Middle frontal gyrus (tissue), 1 donor: ENCODE measurements at regions not wholly inside any gene's neighbourhood (a gene's known extent, or its start where the extent isn't known, plus 50 kb on each side); places are given as distances from the start of the nearest gene placed in this dataset.

Source experiments
- DNase-seq: peaks from one replicate; pipeline ENCODE4 v3.0.0-alpha.2; 2015; ENCODE audit warnings: low spot score; ENCODE audit errors: extremely low spot score

DNA sequence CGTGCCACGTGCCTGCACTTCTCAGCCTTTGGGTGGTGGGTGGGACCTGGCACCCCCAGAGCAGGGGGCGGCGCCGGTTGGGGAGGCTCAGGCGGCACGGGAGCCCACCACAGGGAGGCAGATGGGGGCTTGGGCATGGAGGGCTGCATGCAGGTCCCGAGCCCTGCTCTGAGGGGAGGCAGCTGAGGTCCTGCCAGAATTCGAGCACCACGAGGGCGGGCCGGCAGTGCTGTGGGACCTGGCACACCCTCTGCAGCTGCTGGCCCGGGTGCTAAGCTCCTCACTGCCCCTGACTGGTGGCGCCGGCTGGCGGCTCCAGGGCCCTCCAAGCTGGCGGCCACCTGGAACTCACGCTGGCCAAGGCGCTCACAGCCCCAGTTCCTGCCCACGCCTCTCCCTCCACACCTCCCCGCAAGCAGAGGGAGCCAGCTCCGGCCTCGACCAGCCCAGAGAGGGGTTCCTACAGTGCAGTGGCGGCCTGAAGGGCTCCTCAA lies 1176.8 kb upstream of the GYPC start:
- DNase-seq, result no peak

GRCh38 chr2:125490308-125490707 lies 1165.7 kb upstream of the GYPC start:
- no peak for DNase-seq

DNA sequence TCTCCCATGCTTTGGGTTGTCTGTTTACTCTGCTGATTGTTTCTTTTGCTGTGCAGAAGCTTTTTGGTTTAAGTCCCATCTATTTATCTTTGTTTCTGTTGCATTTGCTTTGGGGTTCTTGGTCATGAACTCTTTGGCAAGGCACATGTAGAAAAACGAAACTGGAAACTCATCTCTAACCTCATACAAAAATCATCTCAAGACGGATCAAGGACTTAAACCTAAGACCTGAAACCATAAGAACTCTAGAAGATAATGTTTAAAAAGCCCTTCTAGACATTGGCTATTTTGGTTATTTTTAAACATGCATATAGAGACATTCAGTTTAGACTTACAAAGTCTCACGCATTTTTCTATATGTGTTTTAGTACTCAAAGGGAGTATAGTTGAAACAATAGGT lies 1164.3 kb upstream of the GYPC start:
- DNase-seq, result no peak

GRCh38 chr2:125512313-125512712 lies 1143.6 kb upstream of the GYPC start:
- no peak for DNase-seq

- DNase-seq, result no peak
These were observed 1139.4 kb upstream of the GYPC start for GRCh38 chr2:125516496-125517109.

- no peak for DNase-seq
These were observed 1129.9 kb upstream of the GYPC start for GRCh38 chr2:125526093-125526492.

GRCh38 chr2:125535089-125535488 lies 1120.9 kb upstream of the GYPC start:
- no peak for DNase-seq

DNA sequence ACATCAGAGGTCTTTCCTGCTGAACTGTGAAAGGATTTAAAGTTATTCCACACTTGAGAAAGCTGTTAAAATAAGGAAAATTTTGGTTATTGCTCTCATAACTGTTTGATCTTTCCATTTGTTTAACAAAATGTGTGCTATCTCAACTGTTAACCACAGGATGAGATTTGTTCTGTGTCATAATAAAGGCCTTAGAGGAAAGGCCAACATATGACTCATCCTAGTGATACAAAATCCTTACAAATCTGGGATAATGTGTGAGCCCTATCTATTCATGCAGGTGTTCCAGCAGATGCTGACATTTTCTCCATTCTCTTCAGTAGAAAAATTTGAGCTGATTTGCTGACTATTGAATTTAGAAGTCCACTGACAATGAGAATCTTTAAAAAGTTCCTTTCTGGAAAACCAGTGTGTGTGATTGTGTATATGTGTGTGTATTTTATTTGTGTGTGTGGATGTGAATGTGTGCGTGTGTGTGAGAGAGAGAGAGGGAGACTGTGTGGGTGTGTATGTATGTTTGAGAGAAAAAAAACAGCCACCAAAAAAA lies 1111.9 kb upstream of the GYPC start:
- DNase-seq, result no peak

DNA sequence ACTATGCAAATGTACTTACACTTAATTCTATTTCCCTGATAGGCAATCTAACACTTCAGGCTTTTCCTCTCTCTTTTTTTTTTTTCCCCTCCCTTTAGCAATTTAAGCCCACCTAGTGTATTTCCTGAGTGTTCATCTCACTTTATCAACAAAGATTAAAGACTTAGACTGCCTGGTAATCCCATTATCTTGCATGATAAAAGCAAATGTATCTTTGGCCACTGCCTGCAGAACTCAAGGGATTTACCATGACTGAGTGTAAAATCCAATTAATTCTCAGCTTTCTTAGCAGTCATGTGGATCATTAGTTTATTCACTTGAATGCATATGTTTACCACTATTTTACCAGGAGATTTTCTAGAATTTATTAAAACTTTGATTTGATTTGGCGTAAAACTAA lies 1102.2 kb upstream of the GYPC start:
- no peak for DNase-seq

GRCh38 chr2:125554956-125555355 lies 1101.0 kb upstream of the GYPC start:
- DNase-seq, result no peak

- DNase-seq, result no peak
These were observed 1096.8 kb upstream of the GYPC start for GRCh38 chr2:125559186-125559585.

DNA sequence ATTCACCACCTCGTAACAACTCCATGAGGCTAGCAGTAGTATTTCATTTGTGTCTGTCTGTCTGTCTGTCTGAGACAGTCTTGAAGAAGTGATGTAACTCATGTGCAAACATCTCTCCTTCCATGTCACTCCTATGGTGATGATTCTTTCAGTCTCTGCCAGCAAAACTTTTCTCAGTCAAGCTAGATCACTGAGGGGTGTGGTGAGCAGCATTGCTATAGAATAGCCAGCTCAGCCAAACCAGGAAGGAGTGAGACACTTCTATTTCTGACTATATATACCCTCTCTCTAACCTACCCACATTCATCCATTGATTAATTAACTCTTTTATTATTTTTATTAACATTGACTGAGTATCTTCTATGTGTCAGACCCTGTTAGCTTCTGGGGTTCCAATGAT lies 1095.1 kb upstream of the GYPC start:
- DNase-seq, result no peak

DNA sequence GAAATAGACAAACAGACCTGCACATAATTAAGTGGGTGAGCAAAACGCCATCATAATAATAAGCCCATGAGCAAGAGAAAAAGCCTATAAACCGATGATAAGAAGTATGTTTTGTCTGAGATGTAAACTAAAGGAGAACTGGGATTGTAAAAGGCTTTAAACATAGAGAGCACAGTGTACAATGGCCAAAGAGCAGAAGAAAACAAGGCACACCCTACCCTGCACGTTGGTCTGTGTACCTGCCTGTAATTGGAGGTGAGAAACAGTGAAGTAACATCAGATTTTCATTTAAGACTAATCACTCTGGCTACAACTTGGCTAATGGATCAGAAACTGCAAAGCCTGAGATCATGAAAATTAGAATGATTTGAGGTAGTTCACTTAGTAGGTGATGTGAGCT lies 1094.7 kb upstream of the GYPC start:
- no peak for DNase-seq

GRCh38 chr2:125562924-125563323 lies 1093.0 kb upstream of the GYPC start:
- DNase-seq, result no peak

DNA sequence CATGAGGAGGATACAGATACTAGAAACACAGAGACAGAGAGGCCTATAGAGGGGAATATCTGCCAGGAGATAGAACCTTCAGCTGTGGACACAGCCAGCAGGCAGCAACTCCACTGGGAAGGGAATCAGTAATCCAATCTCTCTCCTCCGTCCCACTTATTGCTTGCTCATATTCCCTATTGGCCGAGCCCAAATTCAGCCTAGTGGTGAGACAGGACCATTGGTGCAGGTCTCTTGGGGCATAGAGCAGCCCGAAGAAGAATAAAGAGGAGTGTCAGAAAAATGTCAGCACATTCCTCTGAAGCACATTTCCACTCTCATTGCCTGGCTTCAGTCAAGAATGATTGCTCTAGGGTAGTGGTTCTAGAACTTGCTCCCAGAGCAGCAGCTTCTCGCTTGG lies 1091.5 kb upstream of the GYPC start:
- DNase-seq, result no peak

DNA sequence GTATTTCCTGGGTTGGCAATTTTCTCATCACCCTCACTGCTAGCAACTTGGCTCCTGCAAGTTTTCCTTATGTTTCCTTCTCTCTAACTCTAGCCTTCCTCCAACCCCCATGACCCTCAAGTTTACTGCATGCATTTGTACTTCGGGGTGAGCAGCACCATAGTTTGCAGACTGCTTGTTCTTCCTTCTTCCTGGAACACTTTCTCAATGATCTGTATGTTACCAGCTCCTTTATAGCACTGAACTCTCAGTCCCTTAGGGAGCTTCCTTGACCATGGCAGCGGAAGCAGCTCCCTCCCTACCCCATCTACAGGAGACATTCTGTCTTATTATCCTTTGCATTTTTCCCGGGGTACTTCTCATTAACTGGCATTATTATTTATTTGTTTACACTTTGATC lies 1089.5 kb upstream of the GYPC start:
- DNase-seq, result no peak

DNA sequence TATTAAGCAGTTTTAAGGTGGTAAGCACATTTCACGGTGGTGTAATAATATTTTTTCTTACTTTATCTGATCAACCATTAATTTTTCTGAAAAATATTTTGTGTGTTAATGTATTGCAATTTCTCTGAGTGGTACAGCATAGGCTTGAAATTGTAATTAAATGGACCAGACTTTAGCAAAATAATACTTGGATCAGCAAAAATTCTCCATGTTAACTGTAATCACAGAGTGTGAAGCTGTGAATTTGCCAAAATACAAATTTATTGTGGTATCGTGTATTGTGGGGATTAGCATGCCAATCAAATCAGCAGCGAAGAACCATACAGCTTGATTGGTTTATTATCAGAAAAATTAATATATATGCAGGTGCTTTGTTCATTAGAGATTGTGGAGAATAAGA lies 1088.9 kb upstream of the GYPC start:
- no peak for DNase-seq

DNA sequence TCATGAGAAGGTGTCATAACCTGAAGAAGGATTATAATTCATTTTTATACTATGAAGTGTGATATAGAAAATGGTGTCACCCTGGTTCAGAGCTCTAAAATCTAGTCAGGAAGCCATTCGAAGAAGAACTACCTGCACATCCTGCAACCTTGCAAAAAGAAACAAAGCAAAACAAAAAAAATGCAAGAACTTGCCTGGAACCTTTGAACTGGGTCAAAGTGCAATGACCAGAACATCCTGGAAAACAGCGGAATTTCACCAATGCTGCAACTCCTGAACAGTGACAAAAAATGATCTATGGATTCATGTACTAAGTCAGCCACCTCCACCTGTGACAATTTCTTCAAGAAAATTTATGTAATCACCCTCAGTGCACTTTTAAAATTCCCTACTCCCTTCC lies 1083.3 kb upstream of the GYPC start:
- DNase-seq, result no peak

DNA sequence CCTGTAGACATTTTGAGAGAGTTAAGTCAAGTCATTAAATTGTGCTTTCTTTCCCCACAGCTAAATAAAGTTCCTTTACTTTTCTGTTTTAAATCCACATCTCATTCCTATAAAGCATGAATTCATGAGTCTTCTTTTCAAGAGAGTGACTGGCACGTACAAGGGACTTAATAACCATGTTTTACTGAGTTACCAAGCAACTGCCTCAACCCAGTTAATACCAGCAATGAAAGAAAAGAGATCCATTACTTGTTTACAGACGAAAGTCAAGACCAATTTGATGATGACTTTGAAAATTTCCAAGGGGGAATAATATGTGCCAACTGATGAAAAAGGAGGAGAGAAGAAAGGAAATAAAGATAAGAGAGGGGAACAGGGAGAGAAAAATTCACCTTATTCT lies 1082.5 kb upstream of the GYPC start:
- no peak for DNase-seq

GRCh38 chr2:125576558-125576957 lies 1079.4 kb upstream of the GYPC start:
- no peak for DNase-seq

- no peak for DNase-seq
These were observed 1074.4 kb upstream of the GYPC start for GRCh38 chr2:125581557-125581956.

DNA sequence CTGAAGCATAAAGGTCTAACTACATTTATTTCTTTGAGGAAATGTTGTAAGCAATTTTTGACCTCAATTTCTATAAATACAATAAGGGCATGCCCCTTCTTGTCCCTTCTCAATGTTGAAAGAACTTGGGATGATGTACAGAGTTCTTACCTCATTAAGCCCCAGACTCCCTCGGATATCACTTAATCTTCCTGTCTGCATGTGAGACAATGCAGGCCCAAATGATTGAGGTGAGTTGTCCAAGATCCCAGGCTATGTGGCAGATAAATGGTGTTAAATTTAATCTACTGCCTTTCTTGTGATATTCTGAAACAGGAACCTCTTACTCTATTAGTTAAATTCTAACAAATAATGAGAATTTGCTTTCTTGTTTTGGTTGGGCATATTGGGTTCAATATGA lies 1073.4 kb upstream of the GYPC start:
- DNase-seq, result no peak

GRCh38 chr2:125584732-125585131 lies 1071.2 kb upstream of the GYPC start:
- DNase-seq, result no peak

- no peak for DNase-seq
These were observed 1067.2 kb upstream of the GYPC start for GRCh38 chr2:125588780-125589179.
